ENCODE measurements at regions not wholly inside any gene's neighbourhood (a gene's known extent, or its start where the extent isn't known, plus 50 kb on each side); places are given as distances from the start of the nearest gene placed in this dataset.
"Not testable (repeated sequence)": the region's sequence is repeated elsewhere in the genome, so short reads cannot be mapped to it uniquely, and the experiment has no call there.

GRCh38 chr9:64773491-64773931 lies 511.5 kb downstream of the FOXD4L5 start (continued):
- TF ChIP-seq FOXP1 (CRISPR knock-in tag; IDR thresholded peaks at IDR 0.05; ENCODE audit: borderline replicate concordance) (no peak), NR1H2 (CRISPR knock-in tag; IDR thresholded peaks at IDR 0.05) (no peak), ERG (CRISPR knock-in tag; IDR thresholded peaks at IDR 0.05) (no peak), ZNF425 (CRISPR knock-in tag; conservative IDR thresholded peaks at IDR 0.05) (no peak), ZMAT4 (CRISPR knock-in tag; IDR thresholded peaks at IDR 0.05) (no peak), ZNF416 (CRISPR knock-in tag; IDR thresholded peaks at IDR 0.05) (no peak), RELA (CRISPR knock-in tag; IDR thresholded peaks at IDR 0.05; ENCODE audit: borderline replicate concordance) (no peak), ZBTB21 (CRISPR knock-in tag; IDR thresholded peaks at IDR 0.05; ENCODE audit: borderline replicate concordance) (no peak), USF1 (CRISPR knock-in tag; IDR thresholded peaks at IDR 0.05) (no peak), MXD4 (CRISPR knock-in tag; IDR thresholded peaks at IDR 0.05; ENCODE audit: borderline replicate concordance) (no peak), RORB (CRISPR knock-in tag; IDR thresholded peaks at IDR 0.05) (no peak)

GRCh38 chr9:64772751-64773331 lies 512.2 kb downstream of the FOXD4L5 start:
- H3K9me3 Mint-ChIP-seq; H3K27ac Mint-ChIP-seq; H3K4me3 Mint-ChIP-seq; ATAC-seq; CTCF ChIA-PET; H3K36me3 Mint-ChIP-seq; H3K4me1 Mint-ChIP-seq; DNase-seq (ENCODE audit: low spot score); POLR2A ChIA-PET: not testable (repeated sequence)
- peaks cover 24% of the 10 kb centered on the region for H3K27me3 Mint-ChIP-seq (ENCODE audit: low read depth)

- peaks cover 21% of the 10 kb centered on the region for H3K27me3 Mint-ChIP-seq (ENCODE audit: low read depth)
- H3K9me3 Mint-ChIP-seq; POLR2A ChIA-PET; H3K36me3 Mint-ChIP-seq; ATAC-seq; H3K4me1 Mint-ChIP-seq; H3K27ac Mint-ChIP-seq; H3K4me3 Mint-ChIP-seq; DNase-seq (ENCODE audit: low spot score); CTCF ChIA-PET: not testable (repeated sequence)
Measured at GRCh38 chr9:64772123-64772736, 512.8 kb downstream of the FOXD4L5 start.
